Fibroblast of lung (primary cell): ENCODE measurements at regions not wholly inside any gene's neighbourhood (a gene's known extent, or its start where the extent isn't known, plus 50 kb on each side); places are given as distances from the start of the nearest gene placed in this dataset.

Experiments used
- DNase-seq, 2 donors: peaks; one replicate each; pipeline versions ENCODE4 v3.0.0 to v3.0.0-alpha.2; 2010; ENCODE audit warnings: low read depth in 2 of 2
- H2AFZ ChIP-seq: 2 replicates; pipeline ENCODE4 v1.5.1; 2012; ENCODE audit warnings: low read length, control low read depth, inconsistent platforms
- H3K27ac ChIP-seq: 2 replicates; pipeline ENCODE4 v1.5.1; 2011; ENCODE audit warnings: low read length, control low read depth; ENCODE audit not compliant: insufficient read depth
- H3K27me3 ChIP-seq: 2 replicates; pipeline ENCODE4 v1.5.1; 2011; ENCODE audit warnings: mild to moderate bottlenecking, low read length; ENCODE audit not compliant: control insufficient read depth, insufficient read depth
- H3K36me3 ChIP-seq: 2 replicates; pipeline ENCODE4 v1.5.1; 2011; ENCODE audit warnings: low read length; ENCODE audit not compliant: control insufficient read depth, insufficient read depth
- H3K4me1 ChIP-seq: 2 replicates; pipeline ENCODE4 v1.5.1; 2011; ENCODE audit warnings: low read length; ENCODE audit not compliant: control insufficient read depth, insufficient read depth; ENCODE audit errors: extremely low read depth
- H3K4me2 ChIP-seq: 2 replicates; pipeline ENCODE4 v1.5.1; 2011; ENCODE audit warnings: low read length, control low read depth; ENCODE audit not compliant: insufficient read depth; ENCODE audit errors: extremely low read depth
- H3K4me3 ChIP-seq, 4 experiments: fragments of 200-600 bp in 1 of 4; sonication (generic) in 1 of 4; replicated peaks in 1 of 4; 2 replicates each; pipeline ENCODE4 v1.5.1; 2011 to 2016; ENCODE audit warnings: low read length in 4 of 4, low read depth in 3 of 4, mild to moderate bottlenecking in 3 of 4, control low read depth in 2 of 4, inconsistent platforms in 1 of 4, mixed read lengths in 1 of 4; ENCODE audit not compliant: insufficient read depth in 1 of 4; ENCODE audit errors: control extremely low read depth in 1 of 4
- H3K79me2 ChIP-seq: 2 replicates; pipeline ENCODE4 v1.5.1; 2012; ENCODE audit warnings: mild to moderate bottlenecking, low read length, inconsistent platforms; ENCODE audit not compliant: control insufficient read depth, insufficient read depth
- H3K9ac ChIP-seq: 2 replicates; pipeline ENCODE4 v1.5.1; 2011; ENCODE audit warnings: mild to moderate bottlenecking, low read length, control low read depth; ENCODE audit not compliant: insufficient read depth
- H3K9me3 ChIP-seq: 2 replicates; pipeline ENCODE4 v1.5.1; 2012; ENCODE audit warnings: low read depth, low read length; ENCODE audit not compliant: control insufficient read depth, insufficient read depth
- H4K20me1 ChIP-seq: 2 replicates; pipeline ENCODE4 v1.5.1; 2011; ENCODE audit warnings: low read length; ENCODE audit not compliant: control insufficient read depth, insufficient read depth; ENCODE audit errors: extremely low read depth
- CTCF ChIP-seq, 2 donors: IDR thresholded peaks in 1 of 2; conservative IDR thresholded peaks in 1 of 2; 1 replicate in 1 of 2; 2 replicates in 1 of 2; pipeline ENCODE4 v1.5.1; 2011 to 2012; ENCODE audit warnings: low read length in 2 of 2, control low read depth in 1 of 2, inconsistent platforms in 1 of 2, low read depth in 1 of 2, mild to moderate bottlenecking in 1 of 2
- EZH2 ChIP-seq: IDR thresholded peaks from 2 replicates; pipeline ENCODE4 v1.5.1; 2012; ENCODE audit warnings: low read length, control low read depth, mild to moderate bottlenecking; ENCODE audit errors: missing control alignments

GRCh38 chr5:61678966-61679365 lies 346.9 kb downstream of the ZSWIM6 start:
- Histone ChIP-seq H3K4me2 (no peak overlapping the region), H3K9ac (no peak overlapping the region), H3K4me1 (no peaks in the 10 kb centered on the region), H3K9me3 (no peaks in the 10 kb centered on the region), H3K27me3 (peaks cover 2% of the 10 kb centered on the region), H3K36me3 (no peaks in the 10 kb centered on the region), H3K4me3 (no peak overlapping the region), H3K27ac (no peak overlapping the region), H3K79me2 (no peaks in the 10 kb centered on the region), H2AFZ (no peak overlapping the region), H4K20me1 (no peaks in the 10 kb centered on the region)
- TF ChIP-seq CTCF (conservative IDR thresholded peaks at IDR 0.05 in 1 of 2, IDR thresholded peaks at IDR 0.05 in 1 of 2; ENCODE audit: low read depth in 1 of 2, low read length in 2 of 2) (no peak), EZH2 (no peak)
- no peak for DNase-seq

GRCh38 chr5:61679562-61679961 lies 347.5 kb downstream of the ZSWIM6 start:
- no peak for TF ChIP-seq EZH2
- TF ChIP-seq CTCF (conservative IDR thresholded peaks at IDR 0.05 in 1 of 2, IDR thresholded peaks at IDR 0.05 in 1 of 2; ENCODE audit: low read depth in 1 of 2, low read length in 2 of 2): no peak

GRCh38 chr5:61680247-61680646 lies 348.2 kb downstream of the ZSWIM6 start:
- no peak overlapping the region for H3K4me3 ChIP-seq
- DNase-seq: no peak
- H3K27ac ChIP-seq: no peak overlapping the region
- no peaks in the 10 kb centered on the region for H3K9me3 ChIP-seq
- TF ChIP-seq EZH2 (no peak), CTCF (conservative IDR thresholded peaks at IDR 0.05 in 1 of 2, IDR thresholded peaks at IDR 0.05 in 1 of 2; ENCODE audit: low read depth in 1 of 2, low read length in 2 of 2) (no peak)
- no peaks in the 10 kb centered on the region for H3K36me3 ChIP-seq
- H3K79me2 ChIP-seq: no peaks in the 10 kb centered on the region
- H3K27me3 ChIP-seq: peaks cover under 1% of the 10 kb centered on the region
- H3K9ac ChIP-seq: no peak overlapping the region
- no peak overlapping the region for H2AFZ ChIP-seq
- no peaks in the 10 kb centered on the region for H4K20me1 ChIP-seq
- no peaks in the 10 kb centered on the region for H3K4me1 ChIP-seq
- no peak overlapping the region for H3K4me2 ChIP-seq

More at GRCh38 chr5:61679562-61679961, 347.5 kb downstream of the ZSWIM6 start:
- H3K9ac ChIP-seq: no peak overlapping the region
- DNase-seq: no peak
- no peak overlapping the region for H3K27ac ChIP-seq
- H3K4me1 ChIP-seq: no peaks in the 10 kb centered on the region
- no peak overlapping the region for H3K4me2 ChIP-seq
- H3K4me3 ChIP-seq: no peak overlapping the region
- H3K36me3 ChIP-seq: no peaks in the 10 kb centered on the region
- peaks cover 2% of the 10 kb centered on the region for H3K27me3 ChIP-seq
- H4K20me1 ChIP-seq: no peaks in the 10 kb centered on the region
- H3K79me2 ChIP-seq: no peaks in the 10 kb centered on the region
- no peaks in the 10 kb centered on the region for H3K9me3 ChIP-seq
- no peak overlapping the region for H2AFZ ChIP-seq
